ENCODE measurements at regions not wholly inside any gene's neighbourhood (a gene's known extent, or its start where the extent isn't known, plus 50 kb on each side); places are given as distances from the start of the nearest gene placed in this dataset.

GRCh38 chr4:35541146-35541887 is 703.0 kb downstream of the ARAP2 start:
- H4K8ac ChIP-seq (ENCODE audit: low read length) = no peak overlapping the region
- no peak overlapping the region for H3K4ac ChIP-seq (ENCODE audit: low read depth in 1 of 2, low read length in 2 of 2)
- no peak overlapping the region for H3K9ac ChIP-seq (ENCODE audit: low read length)
- H2BK120ac ChIP-seq (ENCODE audit: low read depth, low read length) = no peak overlapping the region
- H2BK5ac ChIP-seq (ENCODE audit: low read depth, low read length, poor library complexity, severe bottlenecking) = no peak overlapping the region
- WGBS = 93% methylated on average over 12 of the region's 12 CpGs
- H3K18ac ChIP-seq (ENCODE audit: low read depth in 1 of 2, low read length in 2 of 2) = peak overlapping the region in 1 of 2 experiments; percentile 30
- H3K14ac ChIP-seq (ENCODE audit: low read length in 2 of 2) = no peak overlapping the region
- H4K91ac ChIP-seq (ENCODE audit: low read length) = no peak overlapping the region
- H3K4me2 ChIP-seq (ENCODE audit: low read length, poor library complexity, severe bottlenecking) = no peak overlapping the region
- no peaks in the 10 kb centered on the region for H3K4me1 ChIP-seq (ENCODE audit: control insufficient read depth, insufficient read depth, low read depth, low read length)
- no peak for DNase-seq
- peaks cover 21% of the 10 kb centered on the region for H3K9me3 ChIP-seq (ENCODE audit: control insufficient read depth, low read length)
- no peak overlapping the region for H2AFZ ChIP-seq (ENCODE audit: low read depth, low read length)
- H2BK12ac ChIP-seq (ENCODE audit: low read length in 2 of 2) = peak overlapping the region; percentile 38 to 47
- H3K23ac ChIP-seq (ENCODE audit: low read length in 2 of 2) = no peak overlapping the region
- no peak overlapping the region for H3K4me3 ChIP-seq (ENCODE audit: insufficient read depth in 1 of 2, low read depth in 1 of 2, low read length in 2 of 2)
- no peaks in the 10 kb centered on the region for H3K36me3 ChIP-seq (ENCODE audit: control insufficient read depth in 1 of 2, insufficient read depth in 2 of 2, low read depth in 1 of 2, low read length in 2 of 2)
- no peaks in the 10 kb centered on the region for H3K79me1 ChIP-seq (replicated peaks; ENCODE audit: low read length, poor library complexity, severe bottlenecking)
- H2AK5ac ChIP-seq (ENCODE audit: low read length, severe bottlenecking) = no peak overlapping the region
- H3K27me3 ChIP-seq (ENCODE audit: control insufficient read depth in 1 of 2, insufficient read depth in 1 of 2, low read length in 2 of 2) = no peaks in the 10 kb centered on the region
- no peak overlapping the region for H3K27ac ChIP-seq (ENCODE audit: low read length, poor library complexity, severe bottlenecking)
- H2BK15ac ChIP-seq (ENCODE audit: low read depth, poor library complexity, severe bottlenecking) = no peak overlapping the region

- no peaks in the 10 kb centered on the region for H3K36me3 ChIP-seq (ENCODE audit: control insufficient read depth in 1 of 2, insufficient read depth in 2 of 2, low read depth in 1 of 2, low read length in 2 of 2)
- no peak overlapping the region for H3K4ac ChIP-seq (ENCODE audit: low read depth in 1 of 2, low read length in 2 of 2)
- no peaks in the 10 kb centered on the region for H3K79me1 ChIP-seq (replicated peaks; ENCODE audit: low read length, poor library complexity, severe bottlenecking)
- H2BK5ac ChIP-seq (ENCODE audit: low read depth, low read length, poor library complexity, severe bottlenecking) = no peak overlapping the region
- H3K23ac ChIP-seq (ENCODE audit: low read length in 2 of 2) = no peak overlapping the region
- no peak overlapping the region for H2BK12ac ChIP-seq (ENCODE audit: low read length in 2 of 2)
- H3K14ac ChIP-seq (ENCODE audit: low read length in 2 of 2) = no peak overlapping the region
- no peaks in the 10 kb centered on the region for H3K27me3 ChIP-seq (ENCODE audit: control insufficient read depth in 1 of 2, insufficient read depth in 1 of 2, low read length in 2 of 2)
- H2BK15ac ChIP-seq (ENCODE audit: low read depth, poor library complexity, severe bottlenecking) = no peak overlapping the region
- no peaks in the 10 kb centered on the region for H3K4me1 ChIP-seq (ENCODE audit: control insufficient read depth, insufficient read depth, low read depth, low read length)
- H4K91ac ChIP-seq (ENCODE audit: low read length) = no peak overlapping the region
- H2AK5ac ChIP-seq (ENCODE audit: low read length, severe bottlenecking) = no peak overlapping the region
- H4K8ac ChIP-seq (ENCODE audit: low read length) = no peak overlapping the region
- no peak for DNase-seq
- H3K18ac ChIP-seq (ENCODE audit: low read depth in 1 of 2, low read length in 2 of 2) = no peak overlapping the region
- H2AFZ ChIP-seq (ENCODE audit: low read depth, low read length) = no peak overlapping the region
- no peak overlapping the region for H3K4me3 ChIP-seq (ENCODE audit: insufficient read depth in 1 of 2, low read depth in 1 of 2, low read length in 2 of 2)
- 86% methylated on average over 5 of the region's 5 CpGs for WGBS
- no peak overlapping the region for H3K27ac ChIP-seq (ENCODE audit: low read length, poor library complexity, severe bottlenecking)
- H3K9me3 ChIP-seq (ENCODE audit: control insufficient read depth, low read length) = peaks cover 21% of the 10 kb centered on the region
- no peak overlapping the region for H2BK120ac ChIP-seq (ENCODE audit: low read depth, low read length)
- no peak overlapping the region for H3K9ac ChIP-seq (ENCODE audit: low read length)
- H3K4me2 ChIP-seq (ENCODE audit: low read length, poor library complexity, severe bottlenecking) = no peak overlapping the region
These were observed 702.5 kb downstream of the ARAP2 start for GRCh38 chr4:35541888-35542213.

- no peak overlapping the region for H3K4me2 ChIP-seq (ENCODE audit: low read length, poor library complexity, severe bottlenecking)
- no peak overlapping the region for H3K18ac ChIP-seq (ENCODE audit: low read depth in 1 of 2, low read length in 2 of 2)
- H2BK5ac ChIP-seq (ENCODE audit: low read depth, low read length, poor library complexity, severe bottlenecking) = no peak overlapping the region
- H3K14ac ChIP-seq (ENCODE audit: low read length in 2 of 2) = no peak overlapping the region
- H2BK120ac ChIP-seq (ENCODE audit: low read depth, low read length) = no peak overlapping the region
- no peak overlapping the region for H3K4ac ChIP-seq (ENCODE audit: low read depth in 1 of 2, low read length in 2 of 2)
- no peak overlapping the region for H3K23ac ChIP-seq (ENCODE audit: low read length in 2 of 2)
- no peaks in the 10 kb centered on the region for H3K36me3 ChIP-seq (ENCODE audit: control insufficient read depth in 1 of 2, insufficient read depth in 2 of 2, low read depth in 1 of 2, low read length in 2 of 2)
- 25% methylated on average over 1 of the region's 3 CpGs for WGBS
- no peak overlapping the region for H3K9ac ChIP-seq (ENCODE audit: low read length)
- H2BK15ac ChIP-seq (ENCODE audit: low read depth, poor library complexity, severe bottlenecking) = no peak overlapping the region
- H2AFZ ChIP-seq (ENCODE audit: low read depth, low read length) = no peak overlapping the region
- H4K91ac ChIP-seq (ENCODE audit: low read length) = no peak overlapping the region
- H3K27me3 ChIP-seq (ENCODE audit: control insufficient read depth in 1 of 2, insufficient read depth in 1 of 2, low read length in 2 of 2) = no peaks in the 10 kb centered on the region
- no peak overlapping the region for H3K27ac ChIP-seq (ENCODE audit: low read length, poor library complexity, severe bottlenecking)
- peaks cover 9% of the 10 kb centered on the region for H3K9me3 ChIP-seq (ENCODE audit: control insufficient read depth, low read length)
- H3K4me1 ChIP-seq (ENCODE audit: control insufficient read depth, insufficient read depth, low read depth, low read length) = no peaks in the 10 kb centered on the region
- DNase-seq = no peak
- no peak overlapping the region for H4K8ac ChIP-seq (ENCODE audit: low read length)
- H2AK5ac ChIP-seq (ENCODE audit: low read length, severe bottlenecking) = no peak overlapping the region
- H3K79me1 ChIP-seq (replicated peaks; ENCODE audit: low read length, poor library complexity, severe bottlenecking) = no peaks in the 10 kb centered on the region
- no peak overlapping the region for H2BK12ac ChIP-seq (ENCODE audit: low read length in 2 of 2)
- H3K4me3 ChIP-seq (ENCODE audit: insufficient read depth in 1 of 2, low read depth in 1 of 2, low read length in 2 of 2) = no peak overlapping the region
These were observed 695.4 kb downstream of the ARAP2 start for GRCh38 chr4:35548921-35549320.

- DNase-seq = no peak
- Histone ChIP-seq H3K4ac (ENCODE audit: low read depth in 1 of 2, low read length in 2 of 2) (no peak overlapping the region), H3K27me3 (ENCODE audit: control insufficient read depth in 1 of 2, insufficient read depth in 1 of 2, low read length in 2 of 2) (no peaks in the 10 kb centered on the region), H3K18ac (ENCODE audit: low read depth in 1 of 2, low read length in 2 of 2) (no peak overlapping the region), H2AK5ac (ENCODE audit: low read length, severe bottlenecking) (no peak overlapping the region), H3K79me1 (replicated peaks; ENCODE audit: low read length, poor library complexity, severe bottlenecking) (no peaks in the 10 kb centered on the region), H3K36me3 (ENCODE audit: control insufficient read depth in 1 of 2, insufficient read depth in 2 of 2, low read depth in 1 of 2, low read length in 2 of 2) (no peaks in the 10 kb centered on the region), H3K4me1 (ENCODE audit: control insufficient read depth, insufficient read depth, low read depth, low read length) (no peaks in the 10 kb centered on the region), H3K14ac (ENCODE audit: low read length in 2 of 2) (no peak overlapping the region), H3K4me2 (ENCODE audit: low read length, poor library complexity, severe bottlenecking) (no peak overlapping the region), H2BK12ac (ENCODE audit: low read length in 2 of 2) (no peak overlapping the region), H2BK120ac (ENCODE audit: low read depth, low read length) (no peak overlapping the region), H2BK15ac (ENCODE audit: low read depth, poor library complexity, severe bottlenecking) (no peak overlapping the region), H2BK5ac (ENCODE audit: low read depth, low read length, poor library complexity, severe bottlenecking) (no peak overlapping the region), H2AFZ (ENCODE audit: low read depth, low read length) (no peak overlapping the region), H3K9me3 (ENCODE audit: control insufficient read depth, low read length) (peaks cover 12% of the 10 kb centered on the region), H3K9ac (ENCODE audit: low read length) (no peak overlapping the region), H4K8ac (ENCODE audit: low read length) (no peak overlapping the region), H3K4me3 (ENCODE audit: insufficient read depth in 1 of 2, low read depth in 1 of 2, low read length in 2 of 2) (no peak overlapping the region), H3K23ac (ENCODE audit: low read length in 2 of 2) (no peak overlapping the region), H4K91ac (ENCODE audit: low read length) (no peak overlapping the region), H3K27ac (ENCODE audit: low read length, poor library complexity, severe bottlenecking) (no peak overlapping the region)
- no CpG with 5 or more reads among the region's 1 CpG for WGBS
These were observed 687.9 kb downstream of the ARAP2 start for GRCh38 chr4:35556387-35556786.
